ENCODE measurements at regions not wholly inside any gene's neighbourhood (a gene's known extent, or its start where the extent isn't known, plus 50 kb on each side); places are given as distances from the start of the nearest gene placed in this dataset.

DNA sequence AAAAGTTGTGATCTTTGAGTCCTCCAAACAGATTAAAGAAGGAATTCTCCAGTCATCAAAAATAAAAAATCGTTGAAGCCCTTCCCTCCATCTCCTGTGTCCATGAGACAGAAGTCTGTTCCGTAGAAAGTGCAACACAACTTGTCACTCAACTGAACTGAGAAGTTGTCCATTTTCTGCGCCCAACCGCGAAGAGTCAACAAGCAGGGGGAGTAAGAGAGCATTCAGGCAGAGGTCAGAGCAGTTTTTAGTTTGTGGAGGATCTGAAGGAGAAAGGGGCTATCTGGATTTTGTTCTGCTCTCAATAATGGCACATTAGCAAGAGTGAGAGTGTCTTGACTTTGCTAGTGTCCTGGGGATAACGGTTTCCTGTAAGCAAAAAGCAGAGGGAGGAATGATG, 303.9 kb downstream of the ICE1 start:
- no peaks in the 10 kb centered on the region for H3K4me1 ChIP-seq (ENCODE audit: control insufficient read depth, extremely low read depth, insufficient read depth, low read length)
- H3K27ac ChIP-seq (ENCODE audit: control insufficient read depth, insufficient read depth, low read length), result no peak overlapping the region
- dilution Hi-C loops (cut with MboI; ENCODE audit: extremely low pct_ligation_motif_present, low sequenced_read_pairs), result no loop called here
- TF ChIP-seq, protein P1, sequence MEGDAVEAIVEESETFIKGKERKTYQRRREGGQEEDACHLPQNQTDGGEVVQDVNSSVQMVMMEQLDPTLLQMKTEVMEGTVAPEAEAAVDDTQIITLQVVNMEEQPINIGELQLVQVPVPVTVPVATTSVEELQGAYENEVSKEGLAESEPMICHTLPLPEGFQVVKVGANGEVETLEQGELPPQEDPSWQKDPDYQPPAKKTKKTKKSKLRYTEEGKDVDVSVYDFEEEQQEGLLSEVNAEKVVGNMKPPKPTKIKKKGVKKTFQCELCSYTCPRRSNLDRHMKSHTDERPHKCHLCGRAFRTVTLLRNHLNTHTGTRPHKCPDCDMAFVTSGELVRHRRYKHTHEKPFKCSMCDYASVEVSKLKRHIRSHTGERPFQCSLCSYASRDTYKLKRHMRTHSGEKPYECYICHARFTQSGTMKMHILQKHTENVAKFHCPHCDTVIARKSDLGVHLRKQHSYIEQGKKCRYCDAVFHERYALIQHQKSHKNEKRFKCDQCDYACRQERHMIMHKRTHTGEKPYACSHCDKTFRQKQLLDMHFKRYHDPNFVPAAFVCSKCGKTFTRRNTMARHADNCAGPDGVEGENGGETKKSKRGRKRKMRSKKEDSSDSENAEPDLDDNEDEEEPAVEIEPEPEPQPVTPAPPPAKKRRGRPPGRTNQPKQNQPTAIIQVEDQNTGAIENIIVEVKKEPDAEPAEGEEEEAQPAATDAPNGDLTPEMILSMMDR (optimal IDR thresholded peaks at IDR 0.05 in 1 of 3, IDR thresholded peaks at IDR 0.05 in 1 of 3, conservative IDR thresholded peaks at IDR 0.05 in 1 of 3; ENCODE audit: extremely low read depth in 1 of 3, insufficient read depth in 2 of 3, low read length in 3 of 3), result no peak
- TF ChIP-seq EZH2 (IDR thresholded peaks at IDR 0.05; ENCODE audit: low read length), result no peak
- no peak overlapping the region for H3K9ac ChIP-seq (ENCODE audit: control insufficient read depth, extremely low read depth, insufficient read depth, low read length)
- H4K20me1 ChIP-seq (ENCODE audit: control insufficient read depth, extremely low read depth, insufficient read depth, low read length), result no peaks in the 10 kb centered on the region
- no peaks in the 10 kb centered on the region for H3K9me3 ChIP-seq (ENCODE audit: control insufficient read depth, low read depth, low read length)
- no peaks in the 10 kb centered on the region for H3K36me3 ChIP-seq (ENCODE audit: control insufficient read depth in 2 of 2, extremely low read depth in 1 of 2, insufficient read depth in 2 of 2, low read length in 2 of 2)
- no peak overlapping the region for H2AFZ ChIP-seq (ENCODE audit: control insufficient read depth, low read length)
- no peak overlapping the region for H3K4me3 ChIP-seq (ENCODE audit: control insufficient read depth in 2 of 3, extremely low read depth in 1 of 3, insufficient read depth in 2 of 3, low read depth in 1 of 3, low read length in 3 of 3)
- no peaks in the 10 kb centered on the region for H3K79me2 ChIP-seq (ENCODE audit: control insufficient read depth, insufficient read depth, low read length)
- no peak for DNase-seq (ENCODE audit: low read depth, low spot score)
- H3K9me1 ChIP-seq (ENCODE audit: control insufficient read depth, extremely low read depth, insufficient read depth, low read length), result no peaks in the 10 kb centered on the region
- H3K27me3 ChIP-seq (ENCODE audit: control insufficient read depth, extremely low read depth, insufficient read depth, low read length), result no peaks in the 10 kb centered on the region
- no peak for FAIRE-seq
- H3K4me2 ChIP-seq (ENCODE audit: control insufficient read depth, extremely low read depth, insufficient read depth, low read depth, low read length), result no peak overlapping the region

DNA sequence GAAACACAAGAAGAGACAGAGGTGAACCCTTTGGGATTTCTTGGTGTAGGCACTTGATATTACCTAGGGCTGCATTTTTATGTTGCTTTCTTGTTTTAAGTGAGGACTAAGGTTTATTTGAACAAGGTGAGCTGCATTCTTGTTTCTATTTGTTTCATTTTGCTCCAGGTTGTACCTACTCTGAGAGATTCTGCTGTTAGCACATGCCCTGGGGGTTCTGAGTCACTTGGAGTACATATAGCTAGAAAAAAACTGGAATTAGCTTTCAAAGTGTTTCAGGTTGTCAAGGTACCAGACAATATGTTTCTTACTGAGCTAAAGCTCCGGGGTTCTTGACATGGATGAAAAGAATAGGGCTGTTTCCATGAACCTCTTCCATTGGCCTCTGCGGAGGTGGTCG, 299.4 kb downstream of the ICE1 start:
- TF ChIP-seq, protein P1 (optimal IDR thresholded peaks at IDR 0.05 in 1 of 3, IDR thresholded peaks at IDR 0.05 in 1 of 3, conservative IDR thresholded peaks at IDR 0.05 in 1 of 3; ENCODE audit: extremely low read depth in 1 of 3, insufficient read depth in 2 of 3, low read length in 3 of 3), result no peak
- TF ChIP-seq EZH2 (IDR thresholded peaks at IDR 0.05; ENCODE audit: low read length), result no peak
- H2AFZ ChIP-seq (ENCODE audit: control insufficient read depth, low read length), result no peak overlapping the region
- dilution Hi-C loops (cut with MboI; ENCODE audit: extremely low pct_ligation_motif_present, low sequenced_read_pairs), result no loop called here

More for the DNA sequence above, 299.4 kb downstream of the ICE1 start:
- H3K4me2 ChIP-seq (ENCODE audit: control insufficient read depth, extremely low read depth, insufficient read depth, low read depth, low read length), result no peak overlapping the region
- no peaks in the 10 kb centered on the region for H3K79me2 ChIP-seq (ENCODE audit: control insufficient read depth, insufficient read depth, low read length)
- H3K36me3 ChIP-seq (ENCODE audit: control insufficient read depth in 2 of 2, extremely low read depth in 1 of 2, insufficient read depth in 2 of 2, low read length in 2 of 2), result no peaks in the 10 kb centered on the region
- H3K9me1 ChIP-seq (ENCODE audit: control insufficient read depth, extremely low read depth, insufficient read depth, low read length), result no peaks in the 10 kb centered on the region
- H3K9me3 ChIP-seq (ENCODE audit: control insufficient read depth, low read depth, low read length), result no peaks in the 10 kb centered on the region
- FAIRE-seq (no peak), DNase-seq (ENCODE audit: low read depth, low spot score) (no peak)
- no peaks in the 10 kb centered on the region for H3K27me3 ChIP-seq (ENCODE audit: control insufficient read depth, extremely low read depth, insufficient read depth, low read length)
- H3K4me3 ChIP-seq (ENCODE audit: control insufficient read depth in 2 of 3, extremely low read depth in 1 of 3, insufficient read depth in 2 of 3, low read depth in 1 of 3, low read length in 3 of 3), result no peak overlapping the region
- no peak overlapping the region for H3K9ac ChIP-seq (ENCODE audit: control insufficient read depth, extremely low read depth, insufficient read depth, low read length)
- no peaks in the 10 kb centered on the region for H4K20me1 ChIP-seq (ENCODE audit: control insufficient read depth, extremely low read depth, insufficient read depth, low read length)
- H3K4me1 ChIP-seq (ENCODE audit: control insufficient read depth, extremely low read depth, insufficient read depth, low read length), result no peaks in the 10 kb centered on the region
- H3K27ac ChIP-seq (ENCODE audit: control insufficient read depth, insufficient read depth, low read length), result no peak overlapping the region

Data from keratinocyte (primary cell).